GM12891 (cell line): ENCODE measurements at regions not wholly inside any gene's neighbourhood (a gene's known extent, or its start where the extent isn't known, plus 50 kb on each side); places are given as distances from the start of the nearest gene placed in this dataset.

Experiments
- POLR2A ChIP-seq: IDR thresholded peaks from 2 replicates; pipeline ENCODE4 v1.6.1; 2011; ENCODE audit warnings: low read depth, low read length, control low read depth
- POLR2AphosphoS5 ChIP-seq: IDR thresholded peaks from 2 replicates; pipeline ENCODE4 v1.6.1; 2011; ENCODE audit warnings: low read depth, low read length, control low read depth

GRCh38 chr6:130632277-130632676 is 194.9 kb upstream of the SMLR1 start:
- TF ChIP-seq POLR2A = no peak
- TF ChIP-seq POLR2AphosphoS5 = no peak
